HL-60 (cell line): ENCODE measurements at regions not wholly inside any gene's neighbourhood (a gene's known extent, or its start where the extent isn't known, plus 50 kb on each side); places are given as distances from the start of the nearest gene placed in this dataset.

Experiments
- DNase-seq, 2 experiments: peaks; one replicate each; pipeline ENCODE4 v3.0.0-alpha.2; 2010 to 2020; ENCODE audit warnings: low read depth in 1 of 2, low spot score in 1 of 2
- H3K27ac ChIP-seq: fragments of 250-450 bp; sonication (Bioruptor Pico); replicated peaks from 2 replicates; pipeline ENCODE4 v1.5.1; 2020; ENCODE audit warnings: mild to moderate bottlenecking, moderate library complexity
- H3K27me3 ChIP-seq: fragments of 250-450 bp; sonication (Bioruptor Pico); 2 replicates; pipeline ENCODE4 v1.5.1; 2021; ENCODE audit warnings: mild to moderate bottlenecking, moderate library complexity; ENCODE audit not compliant: insufficient read depth, poor library complexity, severe bottlenecking
- H3K4me3 ChIP-seq: replicated peaks from 2 replicates; pipeline ENCODE4 v1.5.1; 2011; ENCODE audit warnings: mild to moderate bottlenecking, control low read depth, low read length; ENCODE audit not compliant: insufficient read depth
- CTCF ChIP-seq: IDR thresholded peaks from one replicate; pipeline ENCODE4 v1.5.1; 2011; ENCODE audit warnings: low read length, control low read depth, inconsistent platforms; ENCODE audit not compliant: insufficient read depth
- GABPA ChIP-seq: IDR thresholded peaks from 2 replicates; pipeline ENCODE4 v1.6.1; 2012; ENCODE audit warnings: low read depth
- POLR2AphosphoS5 ChIP-seq: IDR thresholded peaks from 2 replicates; pipeline ENCODE4 v1.6.1; 2012; ENCODE audit warnings: low read depth
- REST ChIP-seq: IDR thresholded peaks from 2 replicates; pipeline ENCODE4 v1.6.1; 2012; ENCODE audit warnings: low read depth; ENCODE audit not compliant: insufficient replicate concordance
- SPI1 ChIP-seq: IDR thresholded peaks from 2 replicates; pipeline ENCODE4 v1.6.1; 2012; ENCODE audit warnings: low read depth, mild to moderate bottlenecking, borderline replicate concordance

- H3K27ac ChIP-seq, result no peak overlapping the region
- DNase-seq, result no peak
- no peak overlapping the region for H3K4me3 ChIP-seq
- TF ChIP-seq CTCF (no peak), SPI1 (no peak), GABPA (no peak), POLR2AphosphoS5 (no peak), REST (no peak)
- H3K27me3 ChIP-seq, result no peaks in the 10 kb centered on the region
These were observed 211.3 kb upstream of the DIO3 start for GRCh38 chr14:101350021-101350420.

- no peak for TF ChIP-seq GABPA
- TF ChIP-seq SPI1, result no peak
- no peak for DNase-seq
- no peak overlapping the region for H3K27ac ChIP-seq
- H3K4me3 ChIP-seq, result no peak overlapping the region
- H3K27me3 ChIP-seq, result no peaks in the 10 kb centered on the region
These were observed 210.6 kb upstream of the DIO3 start for GRCh38 chr14:101350691-101351090.

DNA sequence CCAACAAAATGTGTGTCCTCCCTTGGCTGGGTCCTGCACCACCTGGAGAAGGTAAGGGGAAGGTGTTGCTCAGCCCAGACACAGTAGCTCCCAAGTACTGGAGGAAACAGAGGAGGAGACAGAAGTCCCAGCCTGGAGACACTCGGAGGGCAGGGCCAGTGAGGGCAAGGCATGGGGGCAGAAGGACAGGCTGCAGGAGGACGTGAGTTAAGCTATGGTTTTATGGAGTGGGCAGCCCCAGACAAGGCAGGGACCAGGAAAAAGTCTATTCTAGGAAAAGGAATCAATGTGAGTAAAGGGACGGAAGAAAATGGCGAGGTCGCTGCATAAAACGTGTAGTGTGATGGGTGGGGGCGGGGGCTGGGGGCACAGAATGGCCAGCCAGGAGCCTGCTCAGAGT, 210.1 kb upstream of the DIO3 start:
- Histone ChIP-seq H3K27ac (no peak overlapping the region), H3K4me3 (no peak overlapping the region), H3K27me3 (no peaks in the 10 kb centered on the region)
- DNase-seq, result no peak
- no peak for TF ChIP-seq SPI1
- TF ChIP-seq REST, result no peak
- no peak for TF ChIP-seq POLR2AphosphoS5
- no peak for TF ChIP-seq CTCF

- H3K27me3 ChIP-seq, result no peaks in the 10 kb centered on the region
- no peak for DNase-seq
- H3K27ac ChIP-seq, result no peak overlapping the region
- no peak overlapping the region for H3K4me3 ChIP-seq
- TF ChIP-seq GABPA (no peak), SPI1 (no peak), REST (no peak), POLR2AphosphoS5 (no peak)
These were observed 209.5 kb upstream of the DIO3 start for GRCh38 chr14:101351769-101352168.
